ENCODE measurements at regions not wholly inside any gene's neighbourhood (a gene's known extent, or its start where the extent isn't known, plus 50 kb on each side); places are given as distances from the start of the nearest gene placed in this dataset.

DNA sequence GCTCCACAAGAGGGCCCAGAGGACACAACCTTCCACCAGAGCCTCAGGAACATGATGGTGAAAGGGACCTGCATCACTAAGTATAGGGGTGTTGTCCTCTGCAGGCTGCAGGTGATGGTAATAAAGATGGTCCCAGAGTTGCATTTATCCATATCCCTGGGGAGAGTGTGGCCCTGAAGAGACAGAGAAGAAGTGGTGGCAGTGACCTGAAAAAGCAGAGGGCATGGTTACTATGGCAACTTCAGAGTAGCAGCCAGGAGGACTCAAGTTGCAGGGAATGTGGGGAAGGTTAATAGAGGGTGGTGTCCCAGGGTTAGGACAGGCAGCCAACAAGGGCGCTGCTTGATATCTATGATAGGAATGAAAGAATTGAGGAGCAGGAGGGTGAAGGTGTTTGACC, 57.1 kb downstream of the HLA-A start:
- Histone ChIP-seq H3K9ac (ENCODE audit: insufficient read length, low read depth) (no peak overlapping the region), H3K4me1 (ENCODE audit: insufficient read depth, insufficient read length) (peaks cover 6% of the 10 kb centered on the region), H3K9me3 (ENCODE audit: insufficient read depth, low read length) (no peaks in the 10 kb centered on the region), H3K27me3 (ENCODE audit: insufficient read depth, insufficient read length) (peaks cover 18% of the 10 kb centered on the region), H3K4me3 (ENCODE audit: insufficient read length, low read depth) (no peak overlapping the region), H3K36me3 (ENCODE audit: insufficient read depth, insufficient read length, low read length) (no peaks in the 10 kb centered on the region)
- TF ChIP-seq ZNF274 (IDR thresholded peaks at IDR 0.05; ENCODE audit: low read depth, low read length) (no peak), YY1 (IDR thresholded peaks at IDR 0.05; ENCODE audit: insufficient read depth, insufficient read length) (no peak), SUZ12 (IDR thresholded peaks at IDR 0.05; ENCODE audit: extremely low read depth, insufficient read depth, insufficient read length) (no peak)
- no peak for DNase-seq (ENCODE audit: low read depth, low spot score)

DNA sequence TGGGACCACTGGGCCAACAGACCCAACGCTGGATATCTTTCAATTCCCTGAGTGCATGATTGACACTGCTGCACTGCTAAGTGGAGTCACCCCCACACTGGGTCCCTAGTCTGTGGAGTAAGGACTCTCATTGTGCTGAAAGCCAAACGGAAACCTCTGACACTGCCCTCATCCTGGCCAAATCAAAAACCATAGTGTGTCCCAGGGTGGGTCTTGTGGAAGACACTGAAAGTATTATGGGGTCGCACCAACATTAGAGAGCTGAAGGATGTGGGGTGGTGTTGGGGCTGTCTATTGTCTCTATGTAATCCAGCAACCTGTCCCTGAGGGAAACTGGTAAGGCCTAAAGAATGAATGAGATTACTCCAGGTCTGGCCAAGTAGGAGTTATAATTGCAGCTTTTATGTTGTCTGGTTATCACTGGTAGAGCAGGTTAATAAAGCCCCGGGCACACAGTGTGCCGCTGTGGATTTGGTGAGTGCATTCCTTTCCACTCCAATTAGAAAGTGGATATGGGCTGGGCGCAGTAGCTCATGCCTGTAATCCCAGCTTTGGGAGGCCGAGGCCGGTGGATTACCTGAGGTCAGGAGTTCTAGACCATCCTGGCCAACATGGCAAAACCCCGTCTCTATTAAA, 57.9 kb downstream of the HLA-A start:
- no peak overlapping the region for H3K4me3 ChIP-seq (ENCODE audit: insufficient read length, low read depth)
- DNase-seq (ENCODE audit: low read depth, low spot score), result no peak
- H3K36me3 ChIP-seq (ENCODE audit: insufficient read depth, insufficient read length, low read length), result no peaks in the 10 kb centered on the region
- peaks cover 26% of the 10 kb centered on the region for H3K27me3 ChIP-seq (ENCODE audit: insufficient read depth, insufficient read length)
- H3K9ac ChIP-seq (ENCODE audit: insufficient read length, low read depth), result no peak overlapping the region
- no peak for TF ChIP-seq SUZ12 (IDR thresholded peaks at IDR 0.05; ENCODE audit: extremely low read depth, insufficient read depth, insufficient read length)
- TF ChIP-seq ZNF274 (IDR thresholded peaks at IDR 0.05; ENCODE audit: low read depth, low read length), result no peak
- no peak for TF ChIP-seq YY1 (IDR thresholded peaks at IDR 0.05; ENCODE audit: insufficient read depth, insufficient read length)
- H3K4me1 ChIP-seq (ENCODE audit: insufficient read depth, insufficient read length), result peaks cover under 1% of the 10 kb centered on the region
- H3K9me3 ChIP-seq (ENCODE audit: insufficient read depth, low read length), result no peaks in the 10 kb centered on the region

DNA sequence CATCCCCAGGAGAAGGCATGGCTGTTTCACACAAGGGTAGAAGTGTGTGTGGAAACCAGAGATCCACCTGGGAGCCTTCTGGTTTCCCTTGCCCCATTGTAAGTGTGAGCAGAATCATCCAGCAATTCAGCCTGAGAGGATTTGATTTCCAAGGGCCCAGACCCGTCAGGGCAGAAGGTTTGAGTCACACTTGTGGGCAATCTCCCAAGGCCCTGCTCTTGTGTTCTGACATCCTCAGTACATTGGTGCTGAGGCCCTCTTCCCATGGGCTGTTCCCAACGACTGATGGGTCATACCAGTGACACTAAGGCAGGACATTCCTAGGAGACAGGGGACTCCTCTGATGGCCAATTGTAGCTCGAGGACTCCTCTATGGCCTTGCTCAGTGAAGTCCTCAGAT, 58.2 kb upstream of the POLR1H start:
- no peak for DNase-seq (ENCODE audit: low read depth, low spot score)
- Histone ChIP-seq H3K36me3 (ENCODE audit: insufficient read depth, insufficient read length, low read length) (no peaks in the 10 kb centered on the region), H3K9ac (ENCODE audit: insufficient read length, low read depth) (no peak overlapping the region), H3K4me1 (ENCODE audit: insufficient read depth, insufficient read length) (no peaks in the 10 kb centered on the region), H3K4me3 (ENCODE audit: insufficient read length, low read depth) (no peak overlapping the region), H3K27me3 (ENCODE audit: insufficient read depth, insufficient read length) (peaks cover 43% of the 10 kb centered on the region), H3K9me3 (ENCODE audit: insufficient read depth, low read length) (no peaks in the 10 kb centered on the region)
- no peak for TF ChIP-seq YY1 (IDR thresholded peaks at IDR 0.05; ENCODE audit: insufficient read depth, insufficient read length)
- TF ChIP-seq SUZ12 (IDR thresholded peaks at IDR 0.05; ENCODE audit: extremely low read depth, insufficient read depth, insufficient read length), result no peak
- no peak for TF ChIP-seq ZNF274 (IDR thresholded peaks at IDR 0.05; ENCODE audit: low read depth, low read length)

DNA sequence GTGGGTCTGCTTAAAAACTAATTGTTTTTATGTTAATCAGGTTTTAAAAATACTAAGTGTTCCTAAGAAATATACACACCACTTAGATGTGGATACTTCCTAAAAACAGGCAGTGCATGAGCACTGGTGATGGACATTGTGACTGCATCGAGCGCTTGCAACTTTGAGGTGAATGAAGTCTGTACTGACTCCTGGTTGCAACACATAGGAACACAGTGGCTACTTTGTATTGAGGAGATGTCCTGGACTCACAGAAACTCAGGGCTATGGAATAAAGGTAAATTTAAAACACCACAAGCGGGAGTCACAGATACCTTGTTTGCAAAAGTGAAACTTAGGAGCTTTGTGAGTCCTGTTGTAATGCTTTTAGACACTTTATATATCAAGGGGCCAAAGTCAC, 55.6 kb upstream of the POLR1H start:
- TF ChIP-seq ZNF274 (IDR thresholded peaks at IDR 0.05; ENCODE audit: low read depth, low read length) (no peak), YY1 (IDR thresholded peaks at IDR 0.05; ENCODE audit: insufficient read depth, insufficient read length) (no peak), SUZ12 (IDR thresholded peaks at IDR 0.05; ENCODE audit: extremely low read depth, insufficient read depth, insufficient read length) (no peak)
- Histone ChIP-seq H3K9ac (ENCODE audit: insufficient read length, low read depth) (no peak overlapping the region), H3K27me3 (ENCODE audit: insufficient read depth, insufficient read length) (peaks cover 61% of the 10 kb centered on the region), H3K4me1 (ENCODE audit: insufficient read depth, insufficient read length) (no peaks in the 10 kb centered on the region), H3K36me3 (ENCODE audit: insufficient read depth, insufficient read length, low read length) (no peaks in the 10 kb centered on the region), H3K4me3 (ENCODE audit: insufficient read length, low read depth) (no peak overlapping the region), H3K9me3 (ENCODE audit: insufficient read depth, low read length) (no peaks in the 10 kb centered on the region)
- no peak for DNase-seq (ENCODE audit: low read depth, low spot score)

DNA sequence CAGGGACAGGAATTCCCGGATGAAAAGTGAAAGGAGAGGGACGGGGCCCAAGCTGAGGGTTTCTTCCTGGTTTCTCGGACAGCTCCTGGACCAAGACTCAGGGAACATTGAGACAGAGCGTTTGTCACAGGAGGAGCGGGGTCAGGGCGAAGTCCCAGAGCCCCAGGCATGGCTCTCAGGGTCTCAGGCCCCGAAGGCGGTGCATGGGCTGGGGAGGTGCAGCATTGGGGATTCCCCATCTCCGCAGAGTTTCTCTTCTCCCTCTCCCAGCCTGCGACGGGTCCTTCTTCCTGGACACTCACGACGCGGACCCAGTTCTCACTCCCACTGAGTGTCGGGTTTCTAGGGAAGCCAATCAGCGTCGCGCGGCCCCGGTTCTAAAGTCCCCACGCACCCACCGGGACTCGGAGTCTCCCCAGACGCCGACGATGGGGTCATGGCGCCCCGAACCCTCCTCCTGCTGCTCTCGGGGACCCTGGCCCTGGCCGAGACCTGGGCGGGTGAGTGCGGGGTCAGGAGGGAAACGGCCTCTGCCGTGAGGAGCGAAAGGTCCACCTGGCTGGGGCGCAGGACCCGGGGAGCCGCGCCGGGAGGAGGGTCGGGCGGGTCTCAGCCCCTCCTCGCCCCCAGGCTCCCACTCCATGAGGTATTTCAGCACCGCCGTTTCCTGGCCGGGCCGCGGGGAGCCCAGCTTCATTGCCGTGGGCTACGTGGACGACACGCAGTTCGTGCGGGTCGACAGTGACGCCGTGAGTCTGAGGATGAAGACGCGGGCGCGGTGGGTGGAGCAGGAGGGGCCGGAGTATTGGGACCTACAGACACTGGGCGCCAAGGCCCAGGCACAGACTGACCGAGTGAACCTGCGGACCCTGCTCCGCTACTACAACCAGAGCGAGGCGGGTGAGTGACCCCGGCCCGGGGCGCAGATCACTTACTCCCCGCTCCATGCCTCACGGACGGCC, 54.6 kb upstream of the POLR1H start:
- H3K4me3 ChIP-seq (ENCODE audit: insufficient read length, low read depth), result peak overlapping the region; percentile 51
- peak overlapping the region; percentile 56 for H3K9ac ChIP-seq (ENCODE audit: insufficient read length, low read depth)
- H3K36me3 ChIP-seq (ENCODE audit: insufficient read depth, insufficient read length, low read length), result no peaks in the 10 kb centered on the region
- peaks cover 61% of the 10 kb centered on the region for H3K27me3 ChIP-seq (ENCODE audit: insufficient read depth, insufficient read length)
- DNase-seq (ENCODE audit: low read depth, low spot score), result no peak
- TF ChIP-seq YY1 (IDR thresholded peaks at IDR 0.05; ENCODE audit: insufficient read depth, insufficient read length) (no peak), SUZ12 (IDR thresholded peaks at IDR 0.05; ENCODE audit: extremely low read depth, insufficient read depth, insufficient read length) (peak; percentile 68), ZNF274 (IDR thresholded peaks at IDR 0.05; ENCODE audit: low read depth, low read length) (no peak)
- no peaks in the 10 kb centered on the region for H3K9me3 ChIP-seq (ENCODE audit: insufficient read depth, low read length)
- no peaks in the 10 kb centered on the region for H3K4me1 ChIP-seq (ENCODE audit: insufficient read depth, insufficient read length)

DNA sequence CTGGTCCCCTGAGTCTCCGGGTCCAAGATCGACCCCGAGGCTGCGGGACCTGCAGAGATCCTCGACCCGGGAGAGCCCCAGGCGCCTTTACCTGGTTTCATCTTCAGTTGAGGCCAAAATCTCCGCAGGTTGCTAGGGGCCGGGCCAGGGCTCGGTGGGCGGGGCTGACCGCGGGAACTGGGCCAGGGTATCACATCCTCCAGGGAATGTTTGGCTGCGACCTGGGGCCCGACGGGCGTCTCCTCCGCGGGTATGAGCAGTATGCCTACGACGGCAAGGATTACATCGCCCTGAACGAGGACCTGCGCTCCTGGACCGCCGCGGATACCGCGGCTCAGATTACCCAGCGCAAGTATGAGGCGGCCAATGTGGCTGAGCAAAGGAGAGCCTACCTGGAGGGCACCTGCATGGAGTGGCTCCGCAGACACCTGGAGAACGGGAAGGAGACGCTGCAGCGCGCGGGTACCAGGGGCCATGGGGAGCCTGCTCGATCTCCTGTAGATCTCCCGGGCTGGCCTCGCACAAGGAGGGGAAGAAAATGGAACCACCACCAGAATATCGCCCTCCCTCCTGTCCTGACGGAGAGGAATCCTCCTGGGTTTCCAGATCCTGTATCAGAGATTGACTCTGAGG, 53.8 kb upstream of the POLR1H start:
- Histone ChIP-seq H3K27me3 (ENCODE audit: insufficient read depth, insufficient read length) (peaks cover 61% of the 10 kb centered on the region), H3K4me1 (ENCODE audit: insufficient read depth, insufficient read length) (no peaks in the 10 kb centered on the region), H3K36me3 (ENCODE audit: insufficient read depth, insufficient read length, low read length) (no peaks in the 10 kb centered on the region), H3K9me3 (ENCODE audit: insufficient read depth, low read length) (no peaks in the 10 kb centered on the region), H3K4me3 (ENCODE audit: insufficient read length, low read depth) (peak overlapping the region; percentile 51), H3K9ac (ENCODE audit: insufficient read length, low read depth) (peak overlapping the region; percentile 56)
- no peak for TF ChIP-seq YY1 (IDR thresholded peaks at IDR 0.05; ENCODE audit: insufficient read depth, insufficient read length)
- TF ChIP-seq SUZ12 (IDR thresholded peaks at IDR 0.05; ENCODE audit: extremely low read depth, insufficient read depth, insufficient read length), result peak; percentile 14
- no peak for TF ChIP-seq ZNF274 (IDR thresholded peaks at IDR 0.05; ENCODE audit: low read depth, low read length)
- DNase-seq (ENCODE audit: low read depth, low spot score), result no peak

DNA sequence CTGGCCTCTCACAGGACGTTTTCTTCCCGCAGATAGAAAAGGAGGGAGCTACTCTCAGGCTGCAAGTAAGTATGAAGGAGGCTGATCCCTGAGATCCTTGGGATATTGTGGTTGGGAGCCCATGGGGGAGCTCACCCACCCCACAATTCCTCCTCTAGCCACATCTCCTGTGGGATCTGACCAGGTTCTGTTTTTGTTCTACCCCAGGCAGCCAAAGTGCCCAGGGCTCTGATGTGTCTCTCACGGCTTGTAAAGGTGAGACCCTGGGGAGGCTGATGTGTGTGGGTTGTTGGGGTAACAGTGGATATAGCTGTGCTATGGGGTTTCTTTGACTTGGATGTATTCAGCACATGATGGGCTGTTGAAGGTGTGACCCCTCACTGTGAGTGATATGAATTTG, 52.0 kb upstream of the POLR1H start:
- no peaks in the 10 kb centered on the region for H3K9me3 ChIP-seq (ENCODE audit: insufficient read depth, low read length)
- DNase-seq (ENCODE audit: low read depth, low spot score), result no peak
- no peaks in the 10 kb centered on the region for H3K36me3 ChIP-seq (ENCODE audit: insufficient read depth, insufficient read length, low read length)
- peaks cover 54% of the 10 kb centered on the region for H3K27me3 ChIP-seq (ENCODE audit: insufficient read depth, insufficient read length)
- TF ChIP-seq ZNF274 (IDR thresholded peaks at IDR 0.05; ENCODE audit: low read depth, low read length) (no peak), YY1 (IDR thresholded peaks at IDR 0.05; ENCODE audit: insufficient read depth, insufficient read length) (no peak), SUZ12 (IDR thresholded peaks at IDR 0.05; ENCODE audit: extremely low read depth, insufficient read depth, insufficient read length) (no peak)
- no peak overlapping the region for H3K9ac ChIP-seq (ENCODE audit: insufficient read length, low read depth)
- H3K4me3 ChIP-seq (ENCODE audit: insufficient read length, low read depth), result no peak overlapping the region
- no peaks in the 10 kb centered on the region for H3K4me1 ChIP-seq (ENCODE audit: insufficient read depth, insufficient read length)

Data from NT2/D1 (cell line).